H1 (cell line): ENCODE measurements at regions not wholly inside any gene's neighbourhood (a gene's known extent, or its start where the extent isn't known, plus 50 kb on each side); places are given as distances from the start of the nearest gene placed in this dataset.

ENCODE experiments used
- CTCF ChIP-seq, 3 experiments: IDR thresholded peaks; 1 replicate in 2 of 3; 2 replicates in 1 of 3; pipeline versions ENCODE4 v1.5.1 to v1.6.1; 2011; ENCODE audit warnings: low read length in 3 of 3, mild to moderate bottlenecking in 3 of 3, inconsistent platforms in 2 of 3, low read depth in 1 of 3, moderate library complexity in 1 of 3; ENCODE audit not compliant: insufficient read depth in 1 of 3; ENCODE audit errors: control extremely low read depth in 1 of 3
- GABPA ChIP-seq: IDR thresholded peaks from 2 replicates; pipeline ENCODE4 v1.6.1; 2011; ENCODE audit warnings: mild to moderate bottlenecking, low read length, moderate library complexity, borderline replicate concordance; ENCODE audit not compliant: insufficient read depth
- MAX ChIP-seq: IDR thresholded peaks from 2 replicates; pipeline ENCODE4 v1.6.1; 2012; ENCODE audit warnings: inconsistent platforms
- PHF8 ChIP-seq: fragments of 200-600 bp; sonication (generic); conservative IDR thresholded peaks from 2 replicates; pipeline ENCODE4 v1.7.1; 2012; ENCODE audit warnings: low read depth, mild to moderate bottlenecking, inconsistent platforms, low read length, moderate library complexity
- POLR2A ChIP-seq, 2 experiments: IDR thresholded peaks; 1 replicate in 1 of 2; 2 replicates in 1 of 2; pipeline ENCODE4 v1.6.1; 2011; ENCODE audit warnings: low read depth in 2 of 2, low read length in 2 of 2, mild to moderate bottlenecking in 2 of 2; ENCODE audit errors: control extremely low read depth in 1 of 2

GRCh38 chr13:47112903-47113299 lies 216.0 kb upstream of the HTR2A start:
- no peak for TF ChIP-seq MAX
- no peak for TF ChIP-seq CTCF (IDR thresholded peaks at IDR 0.05; ENCODE audit: control extremely low read depth in 1 of 3, insufficient read depth in 1 of 3, low read depth in 1 of 3, low read length in 3 of 3)
- TF ChIP-seq PHF8 = no peak
- no peak for TF ChIP-seq POLR2A (IDR thresholded peaks at IDR 0.05; ENCODE audit: control extremely low read depth in 1 of 2, low read depth in 2 of 2, low read length in 2 of 2)
- TF ChIP-seq GABPA = no peak
